Stimulated activated CD4-positive, alpha-beta T cell treated with anti-CD3 and anti-CD28 coated beads, Interleukin-4, amount 100 ng/mL, for 48 hours (primary cell): ENCODE measurements at regions not wholly inside any gene's neighbourhood (a gene's known extent, or its start where the extent isn't known, plus 50 kb on each side); places are given as distances from the start of the nearest gene placed in this dataset.

Source experiments
- DNase-seq, 2 donors: peaks; one replicate each; pipeline ENCODE4 v3.0.0-alpha.2; 2020; ENCODE audit warnings: low read depth in 2 of 2

- DNase-seq, result no peak
Observed at GRCh38 chr3:81279481-81280379, 481.7 kb downstream of the GBE1 start.

- no peak for DNase-seq
Observed at GRCh38 chr3:81277853-81278252, 483.6 kb downstream of the GBE1 start.

- DNase-seq, result no peak
Observed at GRCh38 chr3:81274671-81275070, 486.8 kb downstream of the GBE1 start.

- DNase-seq, result no peak
Observed at GRCh38 chr3:81270603-81271379, 490.7 kb downstream of the GBE1 start.

GRCh38 chr3:81268526-81268925, 492.9 kb downstream of the GBE1 start:
- DNase-seq, result no peak

GRCh38 chr3:81261996-81262395, 499.4 kb downstream of the GBE1 start:
- no peak for DNase-seq

GRCh38 chr3:81255463-81255862, 506.0 kb downstream of the GBE1 start:
- DNase-seq, result no peak

GRCh38 chr3:81251096-81251495, 510.3 kb downstream of the GBE1 start:
- DNase-seq, result no peak

GRCh38 chr3:81249540-81250029, 511.9 kb downstream of the GBE1 start:
- DNase-seq, result no peak

- no peak for DNase-seq
Observed at GRCh38 chr3:81245501-81245900, 515.9 kb downstream of the GBE1 start.

GRCh38 chr3:81245043-81245442, 516.4 kb downstream of the GBE1 start:
- no peak for DNase-seq

GRCh38 chr3:81244231-81244630, 517.2 kb downstream of the GBE1 start:
- DNase-seq, result no peak

- DNase-seq, result no peak
Observed at GRCh38 chr3:81242871-81243270, 518.6 kb downstream of the GBE1 start.

GRCh38 chr3:81237181-81237580, 524.3 kb downstream of the GBE1 start:
- no peak for DNase-seq

GRCh38 chr3:81218023-81218422, 543.4 kb downstream of the GBE1 start:
- no peak for DNase-seq

- no peak for DNase-seq
Observed at GRCh38 chr3:81217101-81217500, 544.3 kb downstream of the GBE1 start.

GRCh38 chr3:81216192-81216591, 545.3 kb downstream of the GBE1 start:
- DNase-seq, result no peak

- DNase-seq, result no peak
Observed at GRCh38 chr3:81214631-81215030, 546.8 kb downstream of the GBE1 start.

GRCh38 chr3:81199587-81199986, 561.9 kb downstream of the GBE1 start:
- DNase-seq, result no peak

GRCh38 chr3:81198756-81199155, 562.7 kb downstream of the GBE1 start:
- DNase-seq, result no peak

- no peak for DNase-seq
Observed at GRCh38 chr3:81198216-81198615, 563.2 kb downstream of the GBE1 start.

GRCh38 chr3:81197386-81197785, 564.1 kb downstream of the GBE1 start:
- no peak for DNase-seq

GRCh38 chr3:81195478-81195877, 566.0 kb downstream of the GBE1 start:
- no peak for DNase-seq
